OCI-LY1 (cell line): ENCODE measurements at regions not wholly inside any gene's neighbourhood (a gene's known extent, or its start where the extent isn't known, plus 50 kb on each side); places are given as distances from the start of the nearest gene placed in this dataset.

Experiments used
- H2AFZ ChIP-seq: fragments of 200-600 bp; sonication (generic), shearing (Covaris generic); 2 replicates; pipeline ENCODE4 v1.6.0; 2014; ENCODE audit warnings: antibody characterized with exemption, mild to moderate bottlenecking, low read length
- H3F3A ChIP-seq: fragments of 200-600 bp; sonication (generic), shearing (Covaris generic); 2 replicates; pipeline ENCODE4 v1.6.0; 2014; ENCODE audit warnings: mild to moderate bottlenecking, antibody characterized with exemption, low read length, moderate library complexity; ENCODE audit not compliant: insufficient read depth
- H3K27ac ChIP-seq: fragments of 200-600 bp; sonication (generic); 2 replicates; pipeline ENCODE4 v1.5.1; 2014; ENCODE audit warnings: low read length, mixed run types, mild to moderate bottlenecking, low read depth; ENCODE audit not compliant: poor library complexity, severe bottlenecking
- H3K27me3 ChIP-seq: fragments of 200-600 bp; sonication (generic); 2 replicates; pipeline ENCODE4 v1.6.0; 2014; ENCODE audit warnings: antibody characterized with exemption, mild to moderate bottlenecking, low read length, moderate library complexity; ENCODE audit not compliant: insufficient read depth
- H3K36me3 ChIP-seq: fragments of 200-600 bp; sonication (generic); 2 replicates; pipeline ENCODE4 v1.6.1; 2014; ENCODE audit warnings: mild to moderate bottlenecking, antibody characterized with exemption, low read length, moderate library complexity, mixed read lengths; ENCODE audit not compliant: insufficient read depth
- H3K4me1 ChIP-seq: fragments of 200-600 bp; sonication (generic); 2 replicates; pipeline ENCODE4 v1.5.1; 2014; ENCODE audit warnings: mild to moderate bottlenecking, low read length, moderate library complexity; ENCODE audit not compliant: insufficient read depth, severe bottlenecking
- H3K4me2 ChIP-seq: fragments of 200-600 bp; sonication (generic), shearing (Covaris generic); 2 replicates; pipeline ENCODE4 v1.6.1; 2014; ENCODE audit warnings: low read length
- H3K4me3 ChIP-seq: fragments of 200-600 bp; sonication (generic); 2 replicates; pipeline ENCODE4 v1.5.1; 2014; ENCODE audit warnings: low read length, low read depth, mild to moderate bottlenecking, mixed read lengths; ENCODE audit not compliant: poor library complexity, severe bottlenecking
- H3K79me2 ChIP-seq: fragments of 200-600 bp; shearing (Covaris generic); 2 replicates; pipeline ENCODE4 v1.6.1; 2016; ENCODE audit warnings: mixed run types, low read length, mixed read lengths; ENCODE audit not compliant: insufficient read depth
- H3K9ac ChIP-seq: fragments of 200-600 bp; sonication (generic), shearing (Covaris generic); 2 replicates; pipeline ENCODE4 v1.6.1; 2014; ENCODE audit warnings: mild to moderate bottlenecking, low read length, mixed read lengths
- H3K9me2 ChIP-seq: fragments of 200-600 bp; sonication (generic), shearing (Covaris generic); 2 replicates; pipeline ENCODE4 v1.6.1; 2014; ENCODE audit warnings: low read depth, mild to moderate bottlenecking, low read length, mixed read lengths
- H3K9me3 ChIP-seq: fragments of 200-600 bp; shearing (Covaris generic); 2 replicates; pipeline ENCODE4 v1.6.1; 2014; ENCODE audit warnings: low read length, mixed read lengths
- H4K20me1 ChIP-seq: fragments of 200-600 bp; sonication (generic), shearing (Covaris generic); 2 replicates; pipeline ENCODE4 v1.6.0; 2016; ENCODE audit warnings: mild to moderate bottlenecking, low read length; ENCODE audit not compliant: insufficient read depth
- CTCF ChIP-seq: fragments of 200-600 bp; sonication (generic), shearing (Covaris generic); IDR thresholded peaks from 2 replicates; pipeline ENCODE4 v1.5.1; 2017; ENCODE audit warnings: mild to moderate bottlenecking, antibody characterized with exemption, low read length, moderate library complexity, mixed read lengths
- EZH2 ChIP-seq: fragments of 200-600 bp; sonication (generic), shearing (Covaris generic); IDR thresholded peaks from 2 replicates; pipeline ENCODE4 v1.8.0; 2017; ENCODE audit warnings: borderline replicate concordance, mixed run types, mild to moderate bottlenecking, antibody characterized with exemption, low read length, moderate library complexity, mixed read lengths

DNA sequence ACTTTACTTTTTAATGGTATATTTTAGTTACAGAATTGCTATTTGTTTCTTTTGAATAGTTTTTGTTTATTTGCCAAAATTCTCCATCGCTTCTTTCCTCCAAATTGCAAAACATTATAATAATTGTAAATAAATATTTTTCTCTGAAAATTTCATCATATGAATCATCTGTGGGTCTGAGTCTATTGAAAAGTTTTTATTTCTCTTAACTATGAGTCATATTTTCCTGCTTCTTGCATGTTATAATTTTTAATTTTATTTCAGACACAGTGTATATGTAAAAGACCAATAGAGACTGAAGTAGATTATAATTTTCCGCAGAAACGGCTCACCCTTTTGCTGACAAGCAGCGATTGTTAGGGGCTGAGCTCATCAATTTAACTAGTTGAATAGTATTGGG lies 279.1 kb upstream of the IL12B start:
- H3K27ac ChIP-seq = no peak overlapping the region
- TF ChIP-seq CTCF (no peak), EZH2 (no peak)
- H3F3A ChIP-seq = no peaks in the 10 kb centered on the region
- no peaks in the 10 kb centered on the region for H3K4me1 ChIP-seq
- no peaks in the 10 kb centered on the region for H3K27me3 ChIP-seq
- H3K4me3 ChIP-seq = no peak overlapping the region
- no peaks in the 10 kb centered on the region for H3K9me3 ChIP-seq
- no peak overlapping the region for H3K4me2 ChIP-seq
- no peaks in the 10 kb centered on the region for H3K9me2 ChIP-seq
- H3K9ac ChIP-seq = no peak overlapping the region
- no peaks in the 10 kb centered on the region for H3K36me3 ChIP-seq
- no peak overlapping the region for H2AFZ ChIP-seq
- H4K20me1 ChIP-seq = no peaks in the 10 kb centered on the region
- H3K79me2 ChIP-seq = no peaks in the 10 kb centered on the region

GRCh38 chr5:159610966-159611579 lies 280.8 kb upstream of the IL12B start:
- no peak overlapping the region for H3K4me3 ChIP-seq
- H3F3A ChIP-seq = no peaks in the 10 kb centered on the region
- H3K27ac ChIP-seq = no peak overlapping the region
- H3K4me2 ChIP-seq = no peak overlapping the region
- H3K27me3 ChIP-seq = no peaks in the 10 kb centered on the region
- no peaks in the 10 kb centered on the region for H3K4me1 ChIP-seq
- H2AFZ ChIP-seq = no peak overlapping the region
- H3K9me2 ChIP-seq = no peaks in the 10 kb centered on the region
- no peaks in the 10 kb centered on the region for H3K9me3 ChIP-seq
- TF ChIP-seq EZH2 (no peak), CTCF (no peak)
- no peak overlapping the region for H3K9ac ChIP-seq
- H3K79me2 ChIP-seq = no peaks in the 10 kb centered on the region
- no peaks in the 10 kb centered on the region for H3K36me3 ChIP-seq
- H4K20me1 ChIP-seq = no peaks in the 10 kb centered on the region

DNA sequence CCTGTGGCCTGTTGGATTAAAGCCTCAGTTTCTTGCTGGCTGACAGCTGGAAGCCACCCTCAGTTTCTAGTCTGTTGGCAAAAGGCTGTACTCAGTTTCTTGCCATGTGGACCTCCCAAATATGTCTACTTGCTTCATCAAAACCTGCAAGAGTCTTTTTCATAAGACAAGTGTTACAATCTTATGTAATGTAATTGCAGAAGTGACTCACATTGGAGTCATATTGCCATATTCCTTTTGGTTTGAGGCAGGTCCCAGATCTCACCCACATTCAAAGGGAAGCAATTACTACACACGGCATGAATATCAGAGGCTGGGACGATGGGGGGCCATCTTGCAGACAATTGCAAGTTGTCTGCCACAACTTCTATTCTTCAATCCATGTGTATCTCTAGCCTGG lies 286.7 kb upstream of the IL12B start:
- no peaks in the 10 kb centered on the region for H3K79me2 ChIP-seq
- H3K27ac ChIP-seq = no peak overlapping the region
- no peaks in the 10 kb centered on the region for H3K27me3 ChIP-seq
- H3K4me3 ChIP-seq = no peak overlapping the region
- H3K9me3 ChIP-seq = no peaks in the 10 kb centered on the region
- H3K9ac ChIP-seq = no peak overlapping the region
- H4K20me1 ChIP-seq = no peaks in the 10 kb centered on the region
- no peak overlapping the region for H3K4me2 ChIP-seq
- TF ChIP-seq CTCF (no peak), EZH2 (no peak)
- no peaks in the 10 kb centered on the region for H3F3A ChIP-seq
- H3K36me3 ChIP-seq = no peaks in the 10 kb centered on the region
- H2AFZ ChIP-seq = no peak overlapping the region
- no peaks in the 10 kb centered on the region for H3K4me1 ChIP-seq
- no peaks in the 10 kb centered on the region for H3K9me2 ChIP-seq
